ENCODE measurements at regions not wholly inside any gene's neighbourhood (a gene's known extent, or its start where the extent isn't known, plus 50 kb on each side); places are given as distances from the start of the nearest gene placed in this dataset.
A peak's percentile ranks its signal among the peaks of the same experiment; 100 is the strongest.

DNA sequence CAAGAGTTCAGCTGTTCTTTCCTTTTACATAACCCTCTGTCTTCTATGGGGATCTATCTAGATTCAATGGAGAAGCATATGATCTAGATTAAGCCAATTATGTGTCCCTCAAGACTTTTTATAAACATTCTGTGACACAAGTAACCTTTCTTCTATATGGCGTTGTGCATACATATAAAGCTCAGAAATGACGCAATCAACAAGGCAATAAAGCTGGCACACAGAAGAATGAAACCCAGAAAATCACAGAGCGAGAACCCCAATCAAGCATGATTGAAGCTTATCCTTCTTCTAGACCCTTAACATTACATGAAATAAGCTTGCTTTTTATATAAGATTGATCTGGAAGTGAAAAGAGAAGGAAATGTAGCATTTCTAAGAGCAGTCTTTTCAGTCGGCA lies 178.9 kb downstream of the DMRTA1 start:
- H3K36me3 ChIP-seq (ENCODE audit: insufficient read depth, low read length), result no peaks in the 10 kb centered on the region
- DNase-seq (ENCODE audit: low spot score), result no peak
- CTCF ChIA-PET (ENCODE audit: unreplicated experiment), result no interaction called here
- H2AFZ ChIP-seq (ENCODE audit: low read length), result no peak overlapping the region
- POLR2A ChIA-PET, result interaction anchor here (0.6 kb wide), 1 partner anchor 1515 kb away, joined by 3 read pairs; no protein-coding TSS in a partner anchor
- peaks cover 10% of the 10 kb centered on the region for H3K4me1 ChIP-seq (ENCODE audit: insufficient read depth, low read length, poor library complexity, severe bottlenecking)
- H3K4me2 ChIP-seq (ENCODE audit: low read length), result no peak overlapping the region
- no TSS peak for BruUV-seq (replicated peaks)
- no peak for TF ChIP-seq CTCF (conservative IDR thresholded peaks at IDR 0.05; ENCODE audit: low read length)
- TF ChIP-seq EZH2phosphoT487 (IDR thresholded peaks at IDR 0.05; ENCODE audit: borderline replicate concordance, low read depth, low read length), result no peak
- no peaks in the 10 kb centered on the region for H3K79me2 ChIP-seq (ENCODE audit: insufficient read depth, low read depth, low read length)
- H3K9me2 ChIP-seq (ENCODE audit: insufficient read depth, low read length), result no peaks in the 10 kb centered on the region
- no peaks in the 10 kb centered on the region for H4K20me1 ChIP-seq (ENCODE audit: insufficient read depth, low read length)
- H3K27ac ChIP-seq (ENCODE audit: low read depth, low read length, poor library complexity, severe bottlenecking), result no peak overlapping the region
- 0 out of 2 replicates have a peak, but pooled peaks cover 8% of the 10 kb centered on the region for H3K9me3 ChIP-seq (ENCODE audit: low read length)
- intact Hi-C loops (cut with micrococcal nuclease; ENCODE audit: unreplicated experiment), result no loop called here
- no peak overlapping the region for H3K4me3 ChIP-seq (ENCODE audit: low read depth, low read length, poor library complexity, severe bottlenecking)

DNA sequence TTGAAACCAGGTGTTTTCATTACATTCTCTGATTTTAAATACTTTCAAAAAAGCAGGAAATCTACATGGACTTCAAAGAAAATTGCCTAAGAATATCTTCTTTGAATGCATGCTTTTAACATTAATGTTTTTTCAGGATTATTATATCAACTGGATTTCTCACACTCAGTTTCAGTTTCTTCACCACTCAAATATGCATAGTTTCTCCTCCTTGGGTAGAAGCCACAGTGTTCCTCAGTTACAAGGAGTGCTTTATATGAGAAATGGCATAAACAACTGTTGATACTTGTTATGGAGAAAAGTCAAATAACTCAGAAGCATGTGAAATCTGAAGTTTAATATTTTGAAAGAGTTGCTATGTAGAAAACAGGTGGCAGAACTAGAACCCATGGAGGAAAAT lies 196.9 kb downstream of the DMRTA1 start:
- Histone ChIP-seq H3K4me2 (ENCODE audit: low read length) (no peak overlapping the region), H3K4me3 (ENCODE audit: low read depth, low read length, poor library complexity, severe bottlenecking) (no peak overlapping the region), H3K27ac (ENCODE audit: low read depth, low read length, poor library complexity, severe bottlenecking) (no peak overlapping the region), H4K20me1 (ENCODE audit: insufficient read depth, low read length) (no peaks in the 10 kb centered on the region), H2AFZ (ENCODE audit: low read length) (peak overlapping the region; percentile 32; the same call in 1 of the 2 replicates), H3K79me2 (ENCODE audit: insufficient read depth, low read depth, low read length) (no peaks in the 10 kb centered on the region), H3K9me3 (ENCODE audit: low read length) (no peaks in the 10 kb centered on the region), H3K36me3 (ENCODE audit: insufficient read depth, low read length) (no peaks in the 10 kb centered on the region), H3K9me2 (ENCODE audit: insufficient read depth, low read length) (no peaks in the 10 kb centered on the region), H3K4me1 (ENCODE audit: insufficient read depth, low read length, poor library complexity, severe bottlenecking) (no peaks in the 10 kb centered on the region)
- BruUV-seq (replicated peaks), result no TSS peak
- POLR2A ChIA-PET, result no interaction called here
- CTCF ChIA-PET (ENCODE audit: unreplicated experiment), result no interaction called here
- no peak for DNase-seq (ENCODE audit: low spot score)
- intact Hi-C loops (cut with micrococcal nuclease; ENCODE audit: unreplicated experiment), result no loop called here
- TF ChIP-seq EZH2phosphoT487 (IDR thresholded peaks at IDR 0.05; ENCODE audit: borderline replicate concordance, low read depth, low read length), result no peak

GRCh38 chr9:22645893-22646292 lies 199.3 kb downstream of the DMRTA1 start:
- no peaks in the 10 kb centered on the region for H4K20me1 ChIP-seq (ENCODE audit: insufficient read depth, low read length)
- intact Hi-C loops (cut with micrococcal nuclease; ENCODE audit: unreplicated experiment), result no loop called here
- no TSS peak for BruUV-seq (replicated peaks)
- H3K4me2 ChIP-seq (ENCODE audit: low read length), result no peak overlapping the region
- H3K36me3 ChIP-seq (ENCODE audit: insufficient read depth, low read length), result no peaks in the 10 kb centered on the region
- ChIA-PET POLR2A (no interaction called here), CTCF (ENCODE audit: unreplicated experiment) (no interaction called here)
- TF ChIP-seq EZH2phosphoT487 (IDR thresholded peaks at IDR 0.05; ENCODE audit: borderline replicate concordance, low read depth, low read length) (no peak), CTCF (conservative IDR thresholded peaks at IDR 0.05; ENCODE audit: low read length) (no peak)
- H3K9me3 ChIP-seq (ENCODE audit: low read length), result no peaks in the 10 kb centered on the region
- no peak overlapping the region for H3K27ac ChIP-seq (ENCODE audit: low read depth, low read length, poor library complexity, severe bottlenecking)
- DNase-seq (ENCODE audit: low spot score), result no peak
- no peak overlapping the region for H3K4me3 ChIP-seq (ENCODE audit: low read depth, low read length, poor library complexity, severe bottlenecking)
- H2AFZ ChIP-seq (ENCODE audit: low read length), result peak overlapping the region; percentile 66
- no peaks in the 10 kb centered on the region for H3K4me1 ChIP-seq (ENCODE audit: insufficient read depth, low read length, poor library complexity, severe bottlenecking)
- H3K79me2 ChIP-seq (ENCODE audit: insufficient read depth, low read depth, low read length), result no peaks in the 10 kb centered on the region
- no peaks in the 10 kb centered on the region for H3K9me2 ChIP-seq (ENCODE audit: insufficient read depth, low read length)

Measured in OCI-LY7 (cell line).